ENCODE measurements at regions not wholly inside any gene's neighbourhood (a gene's known extent, or its start where the extent isn't known, plus 50 kb on each side); places are given as distances from the start of the nearest gene placed in this dataset.

- no peak for TF ChIP-seq CTCF (IDR thresholded peaks at IDR 0.05)
- no peak overlapping the region for H3K9ac ChIP-seq (ENCODE audit: low read depth in 2 of 2, low read length in 2 of 2)
- H3K4me1 ChIP-seq, result no peaks in the 10 kb centered on the region
- intact Hi-C loops (cut with DNase I), result no loop called here
- DNase-seq, result no peak
- no peaks in the 10 kb centered on the region for H3K27me3 ChIP-seq
- H3K4me3 ChIP-seq, result no peak overlapping the region
- H3K9me3 ChIP-seq, result no peaks in the 10 kb centered on the region
- no peak overlapping the region for H3K27ac ChIP-seq
- H3K36me3 ChIP-seq, result no peaks in the 10 kb centered on the region
These were observed 96.6 kb downstream of the PXDC1 start for GRCh38 chr6:3654898-3655297.

DNA sequence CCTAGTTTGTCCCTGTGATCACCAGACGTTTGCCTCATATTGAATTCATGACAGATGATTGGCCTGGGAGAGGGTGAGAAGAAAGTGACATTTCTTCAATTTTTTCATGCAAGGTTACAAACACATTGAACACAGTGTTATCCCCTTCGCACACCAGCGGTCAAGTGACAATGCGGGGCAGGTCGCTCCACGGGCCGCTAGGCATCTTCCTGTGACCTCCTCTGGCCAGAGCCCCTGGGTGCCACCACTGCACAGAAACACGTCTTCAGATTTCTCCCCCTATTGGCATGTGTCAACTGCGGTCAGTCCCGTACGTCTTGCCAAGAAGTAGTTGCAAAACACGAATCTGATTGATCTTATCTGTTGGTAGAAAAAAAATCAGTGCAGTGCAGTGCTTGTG is 97.1 kb downstream of the PXDC1 start:
- no peaks in the 10 kb centered on the region for H3K36me3 ChIP-seq
- no peak overlapping the region for H3K27ac ChIP-seq
- H3K27me3 ChIP-seq, result no peaks in the 10 kb centered on the region

GRCh38 chr6:3653528-3654070 is 97.9 kb downstream of the PXDC1 start:
- intact Hi-C loops (cut with DNase I), result no loop called here
- H3K9ac ChIP-seq (ENCODE audit: low read depth in 2 of 2, low read length in 2 of 2), result no peak overlapping the region
- no peaks in the 10 kb centered on the region for H3K4me1 ChIP-seq
- no peak overlapping the region for H3K27ac ChIP-seq
- H3K9me3 ChIP-seq, result no peaks in the 10 kb centered on the region
- H3K4me3 ChIP-seq, result no peak overlapping the region
- TF ChIP-seq CTCF (IDR thresholded peaks at IDR 0.05), result no peak
- no peak for DNase-seq
- H3K36me3 ChIP-seq, result no peaks in the 10 kb centered on the region
- no peaks in the 10 kb centered on the region for H3K27me3 ChIP-seq

More for the DNA sequence above, 97.1 kb downstream of the PXDC1 start:
- no peaks in the 10 kb centered on the region for H3K4me1 ChIP-seq
- no peak for DNase-seq
- H3K9me3 ChIP-seq, result no peaks in the 10 kb centered on the region
- no peak overlapping the region for H3K4me3 ChIP-seq
- no peak overlapping the region for H3K9ac ChIP-seq (ENCODE audit: low read depth in 2 of 2, low read length in 2 of 2)
- no peak for TF ChIP-seq CTCF (IDR thresholded peaks at IDR 0.05)
- intact Hi-C loops (cut with DNase I), result no loop called here

- H3K9me3 ChIP-seq, result no peaks in the 10 kb centered on the region
- intact Hi-C loops (cut with DNase I), result no loop called here
- H3K4me1 ChIP-seq, result no peaks in the 10 kb centered on the region
- no peak for TF ChIP-seq CTCF (IDR thresholded peaks at IDR 0.05)
- no peak overlapping the region for H3K9ac ChIP-seq (ENCODE audit: low read depth in 2 of 2, low read length in 2 of 2)
- no peak overlapping the region for H3K27ac ChIP-seq
- no peak for DNase-seq
- no peak overlapping the region for H3K4me3 ChIP-seq
- no peaks in the 10 kb centered on the region for H3K27me3 ChIP-seq
- H3K36me3 ChIP-seq, result no peaks in the 10 kb centered on the region
These were observed 99.7 kb downstream of the PXDC1 start for GRCh38 chr6:3651698-3652229.

DNA sequence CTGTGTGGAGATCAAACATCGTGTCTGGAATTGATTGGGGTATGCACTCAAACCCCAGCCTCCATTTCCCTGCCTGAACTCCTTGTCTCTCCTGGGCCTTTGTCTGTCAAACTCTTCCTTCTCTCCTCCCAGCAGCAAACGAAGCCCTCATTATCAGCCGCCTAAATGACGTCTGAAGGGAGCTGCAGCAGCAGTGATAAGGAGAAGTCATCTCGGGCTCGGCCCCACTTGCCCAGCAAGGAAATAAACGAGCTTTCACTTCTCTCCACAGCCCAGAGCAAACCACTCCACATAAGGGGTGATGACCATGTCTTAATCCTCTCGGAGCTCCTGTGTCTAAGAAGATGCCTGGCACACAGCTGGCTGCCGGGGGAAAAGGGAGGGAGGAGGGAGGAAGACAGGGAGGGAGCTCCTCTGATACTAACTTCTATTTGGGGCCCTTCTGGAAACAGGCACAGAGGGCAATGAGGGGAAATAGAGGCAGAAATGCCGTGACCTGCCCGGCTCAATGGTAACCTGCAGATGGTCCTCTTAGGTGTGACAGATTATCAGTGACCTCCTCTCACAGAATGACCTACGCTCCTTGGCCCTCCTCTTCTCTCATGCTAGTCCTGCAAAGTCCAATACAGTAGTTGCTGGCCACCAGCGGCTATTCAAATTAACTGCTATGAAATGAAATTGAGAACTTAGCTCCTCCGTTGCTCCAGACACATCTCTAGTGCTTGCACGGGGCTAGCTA is 100.4 kb downstream of the PXDC1 start:
- H3K9ac ChIP-seq (ENCODE audit: low read depth in 2 of 2, low read length in 2 of 2), result no peak overlapping the region
- H3K4me1 ChIP-seq, result no peaks in the 10 kb centered on the region
- intact Hi-C loops (cut with DNase I), result no loop called here
- H3K4me3 ChIP-seq, result no peak overlapping the region
- no peaks in the 10 kb centered on the region for H3K9me3 ChIP-seq
- no peaks in the 10 kb centered on the region for H3K36me3 ChIP-seq
- no peaks in the 10 kb centered on the region for H3K27me3 ChIP-seq
- H3K27ac ChIP-seq, result no peak overlapping the region
- no peak for TF ChIP-seq CTCF (IDR thresholded peaks at IDR 0.05)
- DNase-seq, result no peak

Measured in colonic mucosa (tissue), 4 donors.